22Rv1 (cell line): ENCODE measurements at regions not wholly inside any gene's neighbourhood (a gene's known extent, or its start where the extent isn't known, plus 50 kb on each side); places are given as distances from the start of the nearest gene placed in this dataset.

Experiments used
- H3K27ac ChIP-seq: fragments of 450-650 bp; 2 replicates; pipeline ENCODE4 v1.5.1; 2017
- ZFX ChIP-seq: fragments of 450-650 bp; IDR thresholded peaks from 2 replicates; pipeline ENCODE4 v1.6.1; 2017; ENCODE audit warnings: antibody characterized with exemption, borderline replicate concordance
- TF ChIP-seq, protein P1 (sequence below): fragments of 450-650 bp; IDR thresholded peaks from 2 replicates; pipeline ENCODE4 v1.5.1; 2017; ENCODE audit warnings: mild to moderate bottlenecking

- no peak overlapping the region for H3K27ac ChIP-seq
- TF ChIP-seq ZFX, result no peak
- TF ChIP-seq, protein P1, sequence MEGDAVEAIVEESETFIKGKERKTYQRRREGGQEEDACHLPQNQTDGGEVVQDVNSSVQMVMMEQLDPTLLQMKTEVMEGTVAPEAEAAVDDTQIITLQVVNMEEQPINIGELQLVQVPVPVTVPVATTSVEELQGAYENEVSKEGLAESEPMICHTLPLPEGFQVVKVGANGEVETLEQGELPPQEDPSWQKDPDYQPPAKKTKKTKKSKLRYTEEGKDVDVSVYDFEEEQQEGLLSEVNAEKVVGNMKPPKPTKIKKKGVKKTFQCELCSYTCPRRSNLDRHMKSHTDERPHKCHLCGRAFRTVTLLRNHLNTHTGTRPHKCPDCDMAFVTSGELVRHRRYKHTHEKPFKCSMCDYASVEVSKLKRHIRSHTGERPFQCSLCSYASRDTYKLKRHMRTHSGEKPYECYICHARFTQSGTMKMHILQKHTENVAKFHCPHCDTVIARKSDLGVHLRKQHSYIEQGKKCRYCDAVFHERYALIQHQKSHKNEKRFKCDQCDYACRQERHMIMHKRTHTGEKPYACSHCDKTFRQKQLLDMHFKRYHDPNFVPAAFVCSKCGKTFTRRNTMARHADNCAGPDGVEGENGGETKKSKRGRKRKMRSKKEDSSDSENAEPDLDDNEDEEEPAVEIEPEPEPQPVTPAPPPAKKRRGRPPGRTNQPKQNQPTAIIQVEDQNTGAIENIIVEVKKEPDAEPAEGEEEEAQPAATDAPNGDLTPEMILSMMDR, result no peak
Measured at GRCh38 chr12:84727961-84728360, 184.6 kb downstream of the SLC6A15 start.

- no peak overlapping the region for H3K27ac ChIP-seq
- TF ChIP-seq, protein P1, result no peak
- no peak for TF ChIP-seq ZFX
Measured at GRCh38 chr12:84726780-84727179, 185.8 kb downstream of the SLC6A15 start.

GRCh38 chr12:84723988-84724387 lies 188.6 kb downstream of the SLC6A15 start:
- no peak overlapping the region for H3K27ac ChIP-seq
- TF ChIP-seq, protein P1, result no peak
- no peak for TF ChIP-seq ZFX

- H3K27ac ChIP-seq, result no peak overlapping the region
- TF ChIP-seq ZFX, result no peak
- TF ChIP-seq, protein P1, result no peak
Measured at GRCh38 chr12:84719997-84720396, 192.6 kb downstream of the SLC6A15 start.

GRCh38 chr12:84718906-84719305 lies 193.7 kb downstream of the SLC6A15 start:
- no peak overlapping the region for H3K27ac ChIP-seq
- TF ChIP-seq ZFX, result no peak
- TF ChIP-seq, protein P1, result no peak

DNA sequence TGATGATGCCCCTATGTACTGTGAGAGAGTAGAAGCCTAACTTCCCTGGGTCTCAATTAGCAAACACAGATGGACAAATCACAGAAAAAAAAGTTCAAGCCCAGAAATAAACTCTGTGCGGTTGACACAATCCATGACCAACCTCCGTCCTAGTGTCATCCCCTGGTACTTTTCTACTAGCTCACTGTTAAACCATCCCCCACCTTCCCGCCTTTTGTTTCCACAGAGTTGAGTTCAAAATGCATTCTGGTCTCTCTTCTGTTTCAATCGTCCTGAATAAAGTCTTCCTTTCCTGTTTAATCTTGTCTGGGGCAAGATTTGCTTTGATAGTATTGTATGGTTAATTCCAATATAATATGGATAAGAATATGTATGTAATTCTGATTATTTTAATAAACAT lies 199.9 kb downstream of the SLC6A15 start:
- no peak overlapping the region for H3K27ac ChIP-seq
- TF ChIP-seq ZFX, result no peak
- TF ChIP-seq, protein P1, result no peak

- TF ChIP-seq ZFX, result no peak
- TF ChIP-seq, protein P1, result no peak
- no peak overlapping the region for H3K27ac ChIP-seq
Measured at GRCh38 chr12:84706374-84706773, 206.2 kb downstream of the SLC6A15 start.
